Coronary artery (tissue), 2 donors: ENCODE measurements at regions not wholly inside any gene's neighbourhood (a gene's known extent, or its start where the extent isn't known, plus 50 kb on each side); places are given as distances from the start of the nearest gene placed in this dataset.
A peak's percentile ranks its signal among the peaks of the same experiment; 100 is the strongest.

Experiments
- DNase-seq: peaks from one replicate; pipeline ENCODE4 v3.0.0-alpha.2; 2017; ENCODE audit warnings: low spot score
- H3K27ac ChIP-seq, 2 donors: fragments of 200-600 bp; sonication (generic); one replicate each; pipeline ENCODE4 v1.5.1; 2016 to 2019
- H3K4me3 ChIP-seq: fragments of 200-600 bp; sonication (generic); 2 replicates; pipeline ENCODE4 v1.5.1; 2016; ENCODE audit warnings: mild to moderate bottlenecking, moderate library complexity
- TF ChIP-seq, protein P1 (sequence below): fragments of 200-600 bp; sonication (generic); IDR thresholded peaks from one replicate; pipeline ENCODE4 v1.5.1; 2019; ENCODE audit warnings: antibody characterized with exemption

DNA sequence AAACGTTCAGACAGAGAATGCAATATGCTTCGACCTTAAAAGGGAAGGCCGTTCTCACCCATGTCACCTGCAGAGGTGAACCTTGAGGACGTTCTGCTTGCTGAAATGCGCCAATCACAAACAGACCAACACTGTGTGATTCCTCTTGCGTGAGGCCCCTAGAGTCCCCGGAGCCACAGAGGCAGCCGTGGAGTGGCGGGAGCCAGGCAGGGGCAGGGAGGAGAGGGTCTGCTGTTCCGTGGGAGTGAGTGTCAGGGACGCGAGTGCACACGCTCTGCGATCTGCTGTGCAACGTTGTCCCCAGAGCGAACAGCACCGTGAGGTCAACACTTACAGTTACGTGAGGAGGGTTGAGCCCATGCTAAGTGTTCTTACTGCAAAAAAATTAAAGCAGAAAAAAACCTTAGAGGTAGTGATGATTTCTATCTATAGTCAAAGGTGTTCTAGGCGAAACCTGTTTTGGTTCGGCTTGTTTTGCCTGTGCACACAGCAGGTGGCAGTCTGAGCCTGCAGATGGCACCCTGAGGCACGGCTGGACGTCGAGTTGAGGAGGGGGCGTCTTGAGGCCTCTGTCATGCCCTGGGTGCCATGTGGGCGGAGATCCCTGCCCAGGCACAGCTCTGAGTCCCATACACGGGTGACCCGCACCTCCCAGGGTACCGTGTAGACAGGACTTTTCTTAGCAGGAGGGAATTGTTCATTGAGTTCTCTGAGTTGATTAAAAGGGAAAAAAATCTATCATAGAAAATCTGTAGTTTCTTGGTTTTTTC, 71.7 kb upstream of the FRMD1 start:
- no peak overlapping the region for H3K4me3 ChIP-seq
- H3K27ac ChIP-seq, result no peak overlapping the region
- TF ChIP-seq, protein P1, sequence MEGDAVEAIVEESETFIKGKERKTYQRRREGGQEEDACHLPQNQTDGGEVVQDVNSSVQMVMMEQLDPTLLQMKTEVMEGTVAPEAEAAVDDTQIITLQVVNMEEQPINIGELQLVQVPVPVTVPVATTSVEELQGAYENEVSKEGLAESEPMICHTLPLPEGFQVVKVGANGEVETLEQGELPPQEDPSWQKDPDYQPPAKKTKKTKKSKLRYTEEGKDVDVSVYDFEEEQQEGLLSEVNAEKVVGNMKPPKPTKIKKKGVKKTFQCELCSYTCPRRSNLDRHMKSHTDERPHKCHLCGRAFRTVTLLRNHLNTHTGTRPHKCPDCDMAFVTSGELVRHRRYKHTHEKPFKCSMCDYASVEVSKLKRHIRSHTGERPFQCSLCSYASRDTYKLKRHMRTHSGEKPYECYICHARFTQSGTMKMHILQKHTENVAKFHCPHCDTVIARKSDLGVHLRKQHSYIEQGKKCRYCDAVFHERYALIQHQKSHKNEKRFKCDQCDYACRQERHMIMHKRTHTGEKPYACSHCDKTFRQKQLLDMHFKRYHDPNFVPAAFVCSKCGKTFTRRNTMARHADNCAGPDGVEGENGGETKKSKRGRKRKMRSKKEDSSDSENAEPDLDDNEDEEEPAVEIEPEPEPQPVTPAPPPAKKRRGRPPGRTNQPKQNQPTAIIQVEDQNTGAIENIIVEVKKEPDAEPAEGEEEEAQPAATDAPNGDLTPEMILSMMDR, result no peak
- DNase-seq, result no peak

DNA sequence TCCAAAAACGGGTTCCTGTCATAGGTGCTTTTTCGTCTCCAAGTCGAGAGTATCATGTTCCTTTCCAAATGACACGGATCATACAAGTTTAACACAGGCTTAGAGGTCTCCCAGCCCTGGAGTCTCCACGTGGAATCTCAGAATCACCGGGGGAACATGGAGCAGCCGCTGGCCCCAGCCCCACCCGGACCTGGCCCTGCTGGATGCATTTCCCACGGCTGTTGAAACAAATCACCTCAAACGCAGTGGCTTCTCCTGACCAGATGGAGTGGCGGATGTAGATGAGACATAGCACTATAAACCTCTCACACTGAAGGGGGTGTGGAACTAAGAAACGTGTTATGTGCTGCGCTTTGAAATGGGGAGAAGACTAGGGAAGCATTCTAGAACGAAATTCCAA, 70.0 kb upstream of the FRMD1 start:
- H3K4me3 ChIP-seq, result no peak overlapping the region
- H3K27ac ChIP-seq, result no peak overlapping the region
- TF ChIP-seq, protein P1, result no peak
- DNase-seq, result no peak

DNA sequence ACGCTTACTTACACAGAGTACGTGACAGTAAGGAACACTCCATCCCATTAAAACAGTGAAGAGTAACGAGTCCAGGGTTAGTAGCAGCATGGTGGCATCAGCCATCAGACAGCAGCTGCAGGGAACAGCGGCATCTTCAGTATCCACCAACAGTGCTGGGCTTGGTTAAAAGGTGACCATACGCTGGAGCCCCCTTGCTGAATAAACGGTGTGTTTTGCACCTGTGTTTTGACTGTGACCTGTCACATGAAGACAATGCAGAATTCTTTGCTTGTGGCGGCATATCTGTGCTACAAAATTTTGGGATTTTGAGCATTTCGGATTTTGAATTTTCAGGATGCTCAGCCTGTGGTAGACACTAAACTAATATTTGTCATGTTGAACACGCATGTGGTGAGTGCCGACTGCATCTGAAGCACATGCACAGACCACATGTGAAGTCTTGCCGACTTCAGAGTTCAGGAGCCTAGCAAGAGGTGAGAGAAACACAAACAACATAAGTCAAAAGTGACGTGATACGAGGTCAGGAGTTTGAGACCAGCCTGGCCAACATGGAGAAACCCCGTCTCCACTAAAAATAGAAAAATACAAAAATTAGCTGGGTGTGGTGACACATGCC, 69.3 kb upstream of the FRMD1 start:
- H3K4me3 ChIP-seq, result no peak overlapping the region
- DNase-seq, result no peak
- H3K27ac ChIP-seq, result no peak overlapping the region
- TF ChIP-seq, protein P1, result no peak

DNA sequence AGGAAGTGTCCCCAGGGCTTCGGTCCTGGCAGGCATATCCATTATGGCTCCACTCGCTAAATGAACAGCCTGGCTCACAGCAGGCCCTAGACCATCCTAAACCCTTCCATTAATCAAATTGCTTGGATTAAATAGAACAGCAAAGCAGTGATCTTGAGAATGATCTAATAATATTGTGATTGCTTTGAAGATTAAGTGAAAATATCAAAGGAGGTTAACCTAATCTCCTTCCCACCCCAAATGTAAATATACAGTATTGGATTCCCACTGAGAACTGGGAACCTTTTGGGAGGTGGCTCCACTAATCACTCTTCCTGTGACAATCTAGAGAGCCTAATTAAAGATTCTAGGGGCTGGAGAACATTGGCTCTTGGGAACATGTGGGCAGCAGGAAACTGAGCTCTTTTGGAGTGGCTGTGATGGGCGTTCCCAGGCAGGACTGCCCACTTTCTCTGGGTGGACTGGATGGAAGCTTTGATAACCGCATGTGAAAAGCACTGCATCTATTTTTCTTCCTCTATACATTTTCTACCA, 68.3 kb upstream of the FRMD1 start:
- TF ChIP-seq, protein P1, result no peak
- Histone ChIP-seq H3K27ac (no peak overlapping the region), H3K4me3 (no peak overlapping the region)
- DNase-seq, result no peak

DNA sequence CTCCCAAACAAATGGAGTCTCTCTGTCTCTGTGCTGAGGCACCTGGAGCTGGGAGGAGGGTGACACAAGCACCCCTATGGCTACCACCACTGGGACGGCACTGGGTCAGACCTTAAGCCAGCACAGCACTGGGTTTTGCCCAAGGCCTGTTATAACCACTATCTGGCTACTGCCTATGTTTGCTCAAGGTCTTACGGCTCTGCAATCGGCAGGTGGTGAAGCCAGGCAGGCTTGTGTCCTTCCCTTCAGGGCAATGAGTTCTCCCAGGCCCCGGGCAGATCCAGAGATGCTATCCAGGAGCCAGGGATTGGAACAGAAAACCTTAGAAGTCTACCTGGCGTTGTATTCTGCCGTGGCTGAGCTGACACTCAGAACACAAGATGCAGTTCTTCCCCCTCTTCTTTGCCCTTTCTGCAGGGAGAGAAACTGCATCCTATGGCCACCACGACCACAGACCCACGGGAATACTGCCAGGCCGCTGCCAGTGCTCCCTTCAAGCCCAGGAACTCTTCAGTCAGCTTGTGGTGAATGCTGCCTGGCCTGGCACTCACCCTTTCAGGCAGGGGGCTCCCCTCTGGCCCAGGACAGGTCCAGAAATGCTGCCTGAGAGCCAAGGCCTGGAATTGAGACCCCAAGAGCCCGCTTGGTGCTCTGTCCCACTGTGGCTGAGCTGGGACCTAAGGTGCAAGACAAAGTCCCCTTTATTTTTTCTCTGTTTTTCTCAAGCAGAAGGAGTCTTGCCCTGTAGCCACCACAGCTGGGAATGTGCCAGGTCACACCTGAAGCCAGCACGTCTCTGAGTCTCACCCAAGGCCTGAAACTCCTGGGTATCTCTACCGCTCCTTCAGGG, 67.0 kb upstream of the FRMD1 start:
- H3K4me3 ChIP-seq, result no peak overlapping the region
- TF ChIP-seq, protein P1, result no peak
- DNase-seq, result peak; percentile 35
- H3K27ac ChIP-seq, result no peak overlapping the region

DNA sequence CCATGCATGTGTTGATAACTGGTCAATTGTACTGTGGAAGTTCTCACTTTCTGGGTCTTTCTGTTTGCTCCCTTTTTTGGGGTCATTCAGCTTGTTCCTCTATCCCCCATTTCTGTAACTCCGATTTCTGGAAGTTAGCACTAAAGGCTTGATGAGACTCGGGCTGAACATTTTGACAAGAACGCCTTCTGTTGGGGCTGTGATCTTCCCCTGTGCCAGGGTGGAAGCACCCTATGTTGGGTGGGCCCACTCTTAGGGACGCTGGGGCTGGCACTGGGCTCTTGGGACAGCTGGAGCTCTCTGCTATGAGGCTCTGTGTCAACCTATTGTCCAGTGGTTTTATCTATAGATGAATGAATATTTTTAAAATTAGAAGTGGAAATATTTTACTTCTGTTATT, 60.1 kb upstream of the FRMD1 start:
- Histone ChIP-seq H3K4me3 (no peak overlapping the region), H3K27ac (no peak overlapping the region)
- peak; percentile 14 for DNase-seq
- TF ChIP-seq, protein P1, result no peak
